ENCODE measurements at regions not wholly inside any gene's neighbourhood (a gene's known extent, or its start where the extent isn't known, plus 50 kb on each side); places are given as distances from the start of the nearest gene placed in this dataset.
"Not testable (repeated sequence)": the region's sequence is repeated elsewhere in the genome, so short reads cannot be mapped to it uniquely, and the experiment has no call there.

GRCh38 chr13:46498650-46499049 lies 54.3 kb upstream of the LRCH1 start:
- DNase-seq (ENCODE audit: low read depth), result no peak
- no peak for TF ChIP-seq CTCF (IDR thresholded peaks at IDR 0.05; ENCODE audit: control insufficient read depth, insufficient read depth, low read depth, low read length, missing control alignments)

GRCh38 chr13:46496086-46496485 lies 56.9 kb upstream of the LRCH1 start:
- H3K4me3 ChIP-seq (ENCODE audit: control insufficient read depth, low read depth, low read length), result no peak overlapping the region
- no peak for TF ChIP-seq CTCF (IDR thresholded peaks at IDR 0.05; ENCODE audit: control insufficient read depth, insufficient read depth, low read depth, low read length, missing control alignments)
- DNase-seq (ENCODE audit: low read depth), result no peak

More at GRCh38 chr13:46498650-46499049, 54.3 kb upstream of the LRCH1 start:
- no peak overlapping the region for H3K4me3 ChIP-seq (ENCODE audit: control insufficient read depth, low read depth, low read length)

- TF ChIP-seq CTCF (IDR thresholded peaks at IDR 0.05; ENCODE audit: control insufficient read depth, insufficient read depth, low read depth, low read length, missing control alignments), result no peak
Measured at GRCh38 chr13:46495651-46496050, 57.3 kb upstream of the LRCH1 start.

GRCh38 chr13:46495066-46495465 lies 57.9 kb upstream of the LRCH1 start:
- TF ChIP-seq CTCF (IDR thresholded peaks at IDR 0.05; ENCODE audit: control insufficient read depth, insufficient read depth, low read depth, low read length, missing control alignments), result no peak
- DNase-seq (ENCODE audit: low read depth), result no peak

More at GRCh38 chr13:46495651-46496050, 57.3 kb upstream of the LRCH1 start:
- H3K4me3 ChIP-seq (ENCODE audit: control insufficient read depth, low read depth, low read length), result no peak overlapping the region
- DNase-seq (ENCODE audit: low read depth), result no peak

GRCh38 chr13:46492946-46493345 lies 60.0 kb upstream of the LRCH1 start:
- no peak overlapping the region for H3K4me3 ChIP-seq (ENCODE audit: control insufficient read depth, low read depth, low read length)
- DNase-seq (ENCODE audit: low read depth), result no peak
- TF ChIP-seq CTCF (IDR thresholded peaks at IDR 0.05; ENCODE audit: control insufficient read depth, insufficient read depth, low read depth, low read length, missing control alignments), result peak; percentile 54

More at GRCh38 chr13:46495066-46495465, 57.9 kb upstream of the LRCH1 start:
- H3K4me3 ChIP-seq (ENCODE audit: control insufficient read depth, low read depth, low read length), result no peak overlapping the region

- TF ChIP-seq CTCF (IDR thresholded peaks at IDR 0.05; ENCODE audit: control insufficient read depth, insufficient read depth, low read depth, low read length, missing control alignments), result no peak
- DNase-seq (ENCODE audit: low read depth), result no peak
- no peak overlapping the region for H3K4me3 ChIP-seq (ENCODE audit: control insufficient read depth, low read depth, low read length)
Measured at GRCh38 chr13:46491641-46492040, 61.3 kb upstream of the LRCH1 start.

- DNase-seq (ENCODE audit: low read depth); H3K4me3 ChIP-seq (ENCODE audit: control insufficient read depth, low read depth, low read length): not testable (repeated sequence)
Measured at GRCh38 chr13:46490713-46491112, 62.3 kb upstream of the LRCH1 start.
